Caco-2 (cell line): ENCODE measurements at regions not wholly inside any gene's neighbourhood (a gene's known extent, or its start where the extent isn't known, plus 50 kb on each side); places are given as distances from the start of the nearest gene placed in this dataset.

Source experiments
- BruUV-seq: library from RNA; stranded (reverse); fragments of 400-500 nt; replicated peaks from 2 replicates; lab custom pipeline; 2021; lab: Mats Ljungman, UMichigan
- CTCF ChIA-PET: fragments of 300-600 bp; sonication (Branson Sonifier 250); formaldehyde crosslinking; loops from one replicate; lab custom pipeline; 2022; ENCODE audit warnings: antibody characterized with exemption; lab: Charles Lee
- POLR2A ChIA-PET: fragments of 300-600 bp; sonication (Branson Sonifier 250); formaldehyde crosslinking; loops from one replicate; lab custom pipeline; 2022; ENCODE audit warnings: antibody characterized with exemption; lab: Charles Lee
- DNase-seq, 2 experiments: peaks; one replicate each; pipeline versions ENCODE4 v3.0.0 to v3.0.0-alpha.2; 2020 to 2022
- H3K27me3 ChIP-seq: replicated peaks from 2 replicates; pipeline ENCODE4 v1.6.0; 2011; ENCODE audit warnings: low read length; ENCODE audit not compliant: control insufficient read depth, insufficient read depth
- H3K36me3 ChIP-seq: 2 replicates; pipeline ENCODE4 v1.5.1; 2011; ENCODE audit warnings: low read length; ENCODE audit not compliant: control insufficient read depth, insufficient read depth
- H3K4me1 ChIP-seq: fragments of 250-450 bp; sonication (Bioruptor Pico); 2 replicates; pipeline ENCODE4 v1.5.1; 2020; ENCODE audit warnings: mild to moderate bottlenecking
- H3K4me3 ChIP-seq: 2 replicates; pipeline ENCODE4 v1.5.1; 2011; ENCODE audit warnings: low read depth, mild to moderate bottlenecking, control low read depth, low read length
- H3K9me3 ChIP-seq: fragments of 250-450 bp; sonication (Bioruptor Pico); 2 replicates; pipeline ENCODE4 v1.5.1; 2020; ENCODE audit warnings: mild to moderate bottlenecking, moderate library complexity
- H3K27ac Mint-ChIP-seq: one replicate; pipeline ENCODE4 v1.8.0; 2022; ENCODE audit warnings: mixed read lengths; ENCODE audit not compliant: unreplicated experiment
- H3K27me3 Mint-ChIP-seq: one replicate; pipeline ENCODE4 v1.8.0; 2022; ENCODE audit warnings: mixed read lengths; ENCODE audit not compliant: insufficient read depth, unreplicated experiment
- H3K36me3 Mint-ChIP-seq: one replicate; pipeline ENCODE4 v1.8.0; 2022; ENCODE audit warnings: mild to moderate bottlenecking, mixed read lengths; ENCODE audit not compliant: insufficient read depth, unreplicated experiment
- H3K4me1 Mint-ChIP-seq: one replicate; pipeline ENCODE4 v1.8.0; 2022; ENCODE audit warnings: low read depth, mixed read lengths; ENCODE audit not compliant: unreplicated experiment
- H3K4me3 Mint-ChIP-seq: one replicate; pipeline ENCODE4 v1.8.0; 2022; ENCODE audit warnings: mild to moderate bottlenecking, moderate library complexity, mixed read lengths; ENCODE audit not compliant: unreplicated experiment
- H3K9me3 Mint-ChIP-seq: one replicate; pipeline ENCODE4 v1.8.0; 2022; ENCODE audit warnings: mixed read lengths; ENCODE audit not compliant: unreplicated experiment
- intact Hi-C: fragments of 100-400 bp; cut with micrococcal nuclease; formaldehyde crosslinking; loops from one replicate; pipeline ENCODE4 v1.10.0; 2022; ENCODE audit not compliant: unreplicated experiment
- TF ChIP-seq, protein P1 (sequence below), 2 experiments: fragments of 200-600 bp in 1 of 2; IDR thresholded peaks; 1 replicate in 1 of 2; 2 replicates in 1 of 2; pipeline versions ENCODE4 v1.5.1 to v1.8.0; 2011 to 2022; ENCODE audit warnings: antibody characterized with exemption in 1 of 2, control low read depth in 1 of 2, inconsistent platforms in 1 of 2, low read depth in 1 of 2, low read length in 1 of 2, mild to moderate bottlenecking in 1 of 2, moderate library complexity in 1 of 2; ENCODE audit not compliant: insufficient read depth in 1 of 2, severe bottlenecking in 1 of 2, unreplicated experiment in 1 of 2

DNA sequence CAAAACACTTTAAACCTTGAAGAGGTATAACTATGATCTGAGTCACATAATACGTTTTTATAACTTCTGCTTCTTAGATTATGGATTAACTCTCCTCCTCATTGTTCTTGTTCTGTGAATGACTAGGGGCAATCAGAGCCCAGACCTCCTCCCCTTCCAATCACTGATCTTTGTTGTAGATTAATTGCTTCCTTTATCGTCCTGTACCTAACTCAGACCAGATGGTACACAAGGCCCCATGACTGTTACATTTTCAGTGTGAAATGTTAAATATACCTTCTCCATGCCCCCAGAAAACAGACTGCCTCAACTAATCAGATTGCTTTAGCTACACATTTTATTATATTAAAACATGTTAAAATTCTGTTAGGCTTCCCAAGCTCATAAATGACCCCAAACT is 211.7 kb downstream of the RNF152 start:
- CTCF ChIA-PET, result no interaction called here
- H3K36me3 Mint-ChIP-seq, result no peaks in the 10 kb centered on the region
- H3K36me3 ChIP-seq, result no peaks in the 10 kb centered on the region

DNA sequence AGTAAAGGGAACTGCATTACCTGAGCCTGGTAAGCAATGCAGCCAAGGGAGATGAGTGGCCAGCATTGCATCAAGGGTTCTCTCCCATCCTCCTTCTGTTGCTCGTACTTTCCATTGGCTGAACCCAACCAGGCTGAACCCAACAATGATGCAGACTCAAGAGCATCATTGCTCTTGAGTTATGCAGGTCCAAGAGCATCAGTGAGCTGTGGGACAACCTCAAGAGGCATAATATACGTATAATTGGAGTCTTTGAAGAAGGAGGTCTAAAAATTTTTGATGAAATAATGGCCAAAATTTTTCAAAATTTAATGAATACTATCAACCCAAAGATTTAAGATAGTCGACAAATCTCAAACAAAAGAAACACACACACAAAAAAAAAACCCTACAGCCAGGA is 213.0 kb downstream of the RNF152 start:
- DNase-seq, result no peak
- no peaks in the 10 kb centered on the region for H3K36me3 Mint-ChIP-seq
- Histone ChIP-seq H3K4me1 (no peaks in the 10 kb centered on the region), H3K36me3 (no peaks in the 10 kb centered on the region), H3K4me3 (no peak overlapping the region), H3K27me3 (no peaks in the 10 kb centered on the region), H3K9me3 (no peaks in the 10 kb centered on the region)
- TF ChIP-seq, protein P1, sequence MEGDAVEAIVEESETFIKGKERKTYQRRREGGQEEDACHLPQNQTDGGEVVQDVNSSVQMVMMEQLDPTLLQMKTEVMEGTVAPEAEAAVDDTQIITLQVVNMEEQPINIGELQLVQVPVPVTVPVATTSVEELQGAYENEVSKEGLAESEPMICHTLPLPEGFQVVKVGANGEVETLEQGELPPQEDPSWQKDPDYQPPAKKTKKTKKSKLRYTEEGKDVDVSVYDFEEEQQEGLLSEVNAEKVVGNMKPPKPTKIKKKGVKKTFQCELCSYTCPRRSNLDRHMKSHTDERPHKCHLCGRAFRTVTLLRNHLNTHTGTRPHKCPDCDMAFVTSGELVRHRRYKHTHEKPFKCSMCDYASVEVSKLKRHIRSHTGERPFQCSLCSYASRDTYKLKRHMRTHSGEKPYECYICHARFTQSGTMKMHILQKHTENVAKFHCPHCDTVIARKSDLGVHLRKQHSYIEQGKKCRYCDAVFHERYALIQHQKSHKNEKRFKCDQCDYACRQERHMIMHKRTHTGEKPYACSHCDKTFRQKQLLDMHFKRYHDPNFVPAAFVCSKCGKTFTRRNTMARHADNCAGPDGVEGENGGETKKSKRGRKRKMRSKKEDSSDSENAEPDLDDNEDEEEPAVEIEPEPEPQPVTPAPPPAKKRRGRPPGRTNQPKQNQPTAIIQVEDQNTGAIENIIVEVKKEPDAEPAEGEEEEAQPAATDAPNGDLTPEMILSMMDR (IDR thresholded peaks at IDR 0.05; ENCODE audit: insufficient read depth in 1 of 2, low read depth in 1 of 2, low read length in 1 of 2, severe bottlenecking in 1 of 2, unreplicated experiment in 1 of 2), result no peak
- H3K27me3 Mint-ChIP-seq, result peaks cover 2% of the 10 kb centered on the region
- no peak overlapping the region for H3K27ac Mint-ChIP-seq
- no TSS peak for BruUV-seq
- ChIA-PET CTCF (no interaction called here), POLR2A (no interaction called here)
- intact Hi-C loops, result no loop called here
- no peaks in the 10 kb centered on the region for H3K4me1 Mint-ChIP-seq
- H3K9me3 Mint-ChIP-seq, result peaks cover 7% of the 10 kb centered on the region
- no peak overlapping the region for H3K4me3 Mint-ChIP-seq

More for the DNA sequence above, 211.7 kb downstream of the RNF152 start:
- POLR2A ChIA-PET, result no interaction called here
- Mint-ChIP-seq H3K9me3 (no peaks in the 10 kb centered on the region), H3K4me3 (no peak overlapping the region), H3K4me1 (no peaks in the 10 kb centered on the region), H3K27me3 (no peaks in the 10 kb centered on the region), H3K27ac (no peak overlapping the region)
- Histone ChIP-seq H3K27me3 (no peaks in the 10 kb centered on the region), H3K9me3 (no peaks in the 10 kb centered on the region), H3K4me1 (no peaks in the 10 kb centered on the region), H3K4me3 (no peak overlapping the region)
- no TSS peak for BruUV-seq
- no peak for DNase-seq
- intact Hi-C loops, result no loop called here
- TF ChIP-seq, protein P1 (IDR thresholded peaks at IDR 0.05; ENCODE audit: insufficient read depth in 1 of 2, low read depth in 1 of 2, low read length in 1 of 2, severe bottlenecking in 1 of 2, unreplicated experiment in 1 of 2), result no peak

DNA sequence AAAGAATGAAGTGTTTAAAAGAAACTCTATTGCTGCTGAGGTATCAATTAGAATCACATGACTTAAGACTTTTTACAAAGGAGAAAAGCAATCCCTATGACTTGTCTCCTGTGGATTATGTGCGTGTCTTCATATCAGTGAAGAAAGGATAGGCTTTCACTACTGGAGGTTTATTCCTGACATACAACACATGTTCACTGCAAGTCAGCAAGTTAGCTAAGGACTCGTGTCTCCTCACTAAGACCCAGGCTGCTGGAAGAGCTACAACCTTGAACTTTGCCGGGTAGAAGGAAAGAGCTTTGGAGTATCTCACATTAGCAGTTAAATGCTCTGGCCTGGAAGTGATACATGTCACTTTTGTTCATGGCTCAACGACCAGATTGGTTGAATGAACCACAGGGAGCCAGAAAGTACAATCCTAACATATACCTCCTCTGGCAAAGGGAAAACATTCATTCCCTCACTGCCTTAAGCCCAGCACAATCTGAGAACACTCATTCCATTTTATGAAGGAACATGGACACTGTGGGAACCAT is 215.3 kb downstream of the RNF152 start:
- no peaks in the 10 kb centered on the region for H3K36me3 Mint-ChIP-seq

More for the DNA sequence above, 215.3 kb downstream of the RNF152 start:
- Mint-ChIP-seq H3K4me1 (no peaks in the 10 kb centered on the region), H3K27me3 (peaks cover 2% of the 10 kb centered on the region), H3K4me3 (no peak overlapping the region), H3K9me3 (peaks cover 9% of the 10 kb centered on the region), H3K27ac (no peak overlapping the region)
- POLR2A ChIA-PET, result no interaction called here
- CTCF ChIA-PET, result no interaction called here
- intact Hi-C loops, result no loop called here
- Histone ChIP-seq H3K4me3 (no peak overlapping the region), H3K9me3 (no peaks in the 10 kb centered on the region), H3K4me1 (no peaks in the 10 kb centered on the region), H3K27me3 (no peaks in the 10 kb centered on the region), H3K36me3 (no peaks in the 10 kb centered on the region)
- no TSS peak for BruUV-seq
- TF ChIP-seq, protein P1 (IDR thresholded peaks at IDR 0.05; ENCODE audit: insufficient read depth in 1 of 2, low read depth in 1 of 2, low read length in 1 of 2, severe bottlenecking in 1 of 2, unreplicated experiment in 1 of 2), result no peak
- DNase-seq, result no peak
